ENCODE measurements at regions not wholly inside any gene's neighbourhood (a gene's known extent, or its start where the extent isn't known, plus 50 kb on each side); places are given as distances from the start of the nearest gene placed in this dataset.
A peak's percentile ranks its signal among the peaks of the same experiment; 100 is the strongest.
"Not testable (repeated sequence)": the region's sequence is repeated elsewhere in the genome, so short reads cannot be mapped to it uniquely, and the experiment has no call there.

GRCh38 chr6:144395014-144395413 lies 109.9 kb downstream of the UTRN start:
- peak; percentile 29 for DNase-seq (ENCODE audit: low read depth)

DNA sequence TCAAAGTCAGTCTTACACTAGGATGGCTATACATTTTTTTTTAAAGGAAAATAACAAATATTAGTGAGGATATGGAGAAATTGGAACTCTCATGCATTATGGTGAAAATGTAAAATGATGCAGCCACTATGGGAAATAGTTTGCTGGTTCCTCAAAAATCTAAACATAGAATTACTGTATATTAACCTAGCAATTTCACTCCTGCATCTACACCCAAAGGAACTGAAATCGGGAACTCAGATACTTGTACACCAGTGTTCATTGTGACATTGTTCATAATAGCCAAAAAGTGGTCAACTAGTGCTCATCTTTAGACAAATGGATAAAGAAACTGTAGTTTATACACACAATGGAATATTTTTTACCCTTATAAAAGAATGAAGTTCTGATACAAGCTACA lies 110.7 kb downstream of the UTRN start:
- DNase-seq (ENCODE audit: low read depth) = no peak

- no peak for DNase-seq (ENCODE audit: low read depth)
Measured at GRCh38 chr6:144397141-144397540, 112.0 kb downstream of the UTRN start.

GRCh38 chr6:144400321-144400720 lies 115.2 kb downstream of the UTRN start:
- no peak for DNase-seq (ENCODE audit: low read depth)

GRCh38 chr6:144401736-144402733 lies 116.9 kb downstream of the UTRN start:
- DNase-seq (ENCODE audit: low read depth) = no peak

DNA sequence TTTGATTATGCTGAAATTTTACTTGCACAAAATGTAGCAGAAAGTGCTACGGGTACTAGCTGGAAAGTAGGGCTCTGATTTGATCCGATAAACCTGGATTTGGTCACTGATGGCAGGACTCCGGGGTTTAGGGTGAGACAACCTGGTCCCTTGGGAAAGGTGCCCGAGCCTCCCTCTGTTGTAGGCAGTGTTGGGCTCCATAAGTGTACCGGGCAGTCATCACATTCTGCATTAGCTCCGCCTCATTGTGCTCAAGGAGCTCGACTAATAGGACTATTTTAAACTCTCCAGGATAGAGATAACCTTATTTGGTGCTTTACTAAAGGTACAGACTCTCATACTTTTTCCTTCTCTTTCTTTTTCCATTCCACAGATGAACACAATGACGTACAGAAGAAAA lies 117.6 kb downstream of the UTRN start:
- no peak for DNase-seq (ENCODE audit: low read depth)

GRCh38 chr6:144405163-144405562 lies 120.0 kb downstream of the UTRN start:
- DNase-seq (ENCODE audit: low read depth) = peak; percentile 25

- no peak for DNase-seq (ENCODE audit: low read depth)
Measured at GRCh38 chr6:144406796-144407195, 121.7 kb downstream of the UTRN start.

DNA sequence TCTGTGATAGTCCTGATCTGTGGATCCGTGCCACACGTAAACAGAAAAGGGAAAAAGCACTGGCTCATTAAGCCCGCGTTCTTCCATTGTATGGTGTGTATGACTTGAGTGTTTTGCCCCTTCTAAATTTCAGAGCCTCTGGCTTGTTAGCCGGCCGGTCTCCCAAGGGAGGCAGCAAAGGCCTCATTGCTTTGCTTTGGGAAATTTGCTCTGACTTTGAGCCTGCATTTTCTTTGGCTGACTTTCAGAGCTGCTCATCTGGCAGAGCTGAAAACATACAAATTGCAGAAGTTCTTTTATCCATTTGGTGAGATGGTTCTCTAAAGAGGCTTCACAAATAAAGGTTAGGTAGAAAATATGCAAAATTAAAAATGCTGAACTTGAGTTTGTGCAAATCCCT lies 123.0 kb downstream of the UTRN start:
- no peak for DNase-seq (ENCODE audit: low read depth)

DNA sequence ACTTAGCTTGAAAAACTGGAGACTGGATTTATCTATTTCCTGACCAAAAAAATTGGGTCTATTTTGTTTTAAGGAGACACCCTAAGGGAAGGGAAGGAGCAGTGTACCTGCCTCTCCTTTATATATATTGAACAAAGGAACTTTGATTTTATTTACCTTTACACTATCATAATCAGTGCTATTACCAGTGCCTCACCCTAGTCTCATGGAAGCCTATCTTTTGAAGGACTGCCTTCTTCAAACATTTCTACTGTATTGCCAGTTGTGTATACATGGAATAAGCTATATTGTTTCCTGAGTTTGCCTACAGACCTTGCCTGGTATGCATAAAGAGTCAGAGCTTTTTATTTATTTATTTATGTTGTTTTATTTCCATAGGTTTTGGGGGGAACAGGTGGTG lies 124.9 kb downstream of the UTRN start:
- DNase-seq (ENCODE audit: low read depth) = no peak

DNA sequence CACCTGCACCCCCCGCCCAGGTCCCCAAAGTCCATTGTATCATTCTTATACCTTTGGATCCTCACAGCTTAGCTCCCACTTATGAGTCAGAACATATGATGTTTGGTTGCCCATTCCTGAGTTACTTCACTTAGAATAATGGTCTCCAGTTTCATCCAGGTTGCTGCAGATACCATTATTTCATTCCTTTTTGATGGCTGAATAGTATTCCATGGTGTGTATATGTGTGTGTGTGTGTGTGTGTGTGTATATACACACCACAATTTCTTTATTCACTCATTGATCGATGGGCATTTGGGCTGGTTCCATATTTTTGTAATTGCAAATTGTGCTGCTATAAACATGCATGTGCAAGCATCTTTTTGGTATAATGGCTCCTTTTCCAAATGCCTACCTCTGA lies 125.4 kb downstream of the UTRN start:
- not testable (repeated sequence) for DNase-seq (ENCODE audit: low read depth)

- DNase-seq (ENCODE audit: low read depth) = peak; percentile 37
Measured at GRCh38 chr6:144411531-144412165, 126.5 kb downstream of the UTRN start.

- DNase-seq (ENCODE audit: low read depth) = no peak
Measured at GRCh38 chr6:144413418-144413817, 128.3 kb downstream of the UTRN start.

DNA sequence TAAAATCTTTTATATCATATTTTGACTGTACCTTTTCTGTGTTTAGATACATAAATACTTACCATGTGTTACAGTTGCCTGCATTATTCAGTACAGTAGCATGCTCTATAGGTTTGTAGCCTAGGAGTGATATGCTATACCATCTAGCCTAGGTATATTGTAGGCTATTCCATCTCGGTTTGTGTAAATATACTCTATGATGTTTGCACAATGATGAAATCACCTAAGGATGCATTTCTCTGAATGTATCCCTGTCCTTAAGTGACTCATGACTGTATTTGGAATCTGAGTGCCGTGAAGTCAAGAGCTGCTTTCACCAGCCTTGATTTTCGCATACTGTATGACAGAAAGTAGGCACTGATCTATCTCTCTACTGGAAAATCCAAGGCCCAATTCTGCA lies 129.9 kb downstream of the UTRN start:
- DNase-seq (ENCODE audit: low read depth) = peak; percentile 69

- peak; percentile 59 for DNase-seq (ENCODE audit: low read depth)
Measured at GRCh38 chr6:144415835-144416237, 130.7 kb downstream of the UTRN start.

DNA sequence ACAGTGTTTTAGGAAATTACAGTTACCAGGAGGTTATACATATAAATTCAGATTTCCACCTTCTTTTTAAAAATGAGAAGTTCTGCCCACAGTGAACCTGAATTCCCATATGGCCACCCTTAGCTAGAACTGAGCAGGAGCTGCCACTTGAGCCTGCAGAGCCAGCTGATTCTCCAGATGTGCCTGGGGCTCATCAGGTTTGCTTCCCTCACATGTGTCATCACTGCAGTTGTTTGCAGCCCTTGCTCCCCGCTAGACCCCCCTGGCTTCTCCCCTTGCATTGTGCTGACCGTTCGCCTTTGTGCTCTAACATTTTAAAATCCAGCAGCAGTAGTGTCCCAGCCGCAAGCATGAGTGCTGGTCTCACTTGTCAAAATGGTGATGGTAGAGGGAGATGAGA lies 131.1 kb downstream of the UTRN start:
- no peak for DNase-seq (ENCODE audit: low read depth)

- no peak for DNase-seq (ENCODE audit: low read depth)
Measured at GRCh38 chr6:144416773-144417172, 131.6 kb downstream of the UTRN start.

- DNase-seq (ENCODE audit: low read depth) = no peak
Measured at GRCh38 chr6:144417681-144418080, 132.5 kb downstream of the UTRN start.

- no peak for DNase-seq (ENCODE audit: low read depth)
Measured at GRCh38 chr6:144418959-144419545, 133.9 kb downstream of the UTRN start.

GRCh38 chr6:144423167-144423566 lies 138.0 kb downstream of the UTRN start:
- DNase-seq (ENCODE audit: low read depth) = no peak

DNA sequence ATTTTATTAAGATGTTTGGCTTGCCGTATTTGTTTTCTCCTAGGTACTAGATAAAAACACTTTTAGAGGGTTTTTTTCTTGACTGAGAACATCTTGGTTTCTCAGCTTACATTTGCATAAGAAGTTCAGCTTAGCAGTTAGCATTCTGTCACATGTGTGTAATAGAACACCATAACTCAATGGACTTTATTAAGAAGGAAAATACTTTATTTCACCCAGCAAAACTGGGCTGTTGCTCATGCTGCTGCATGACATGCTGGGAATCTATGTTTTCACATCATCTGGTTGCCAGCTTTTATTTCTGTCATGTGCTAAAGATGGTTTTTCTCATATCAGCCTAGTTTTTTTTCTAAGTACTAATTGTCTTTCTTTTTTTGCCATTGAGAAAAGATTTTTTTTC lies 144.6 kb downstream of the UTRN start:
- no peak for DNase-seq (ENCODE audit: low read depth)

DNA sequence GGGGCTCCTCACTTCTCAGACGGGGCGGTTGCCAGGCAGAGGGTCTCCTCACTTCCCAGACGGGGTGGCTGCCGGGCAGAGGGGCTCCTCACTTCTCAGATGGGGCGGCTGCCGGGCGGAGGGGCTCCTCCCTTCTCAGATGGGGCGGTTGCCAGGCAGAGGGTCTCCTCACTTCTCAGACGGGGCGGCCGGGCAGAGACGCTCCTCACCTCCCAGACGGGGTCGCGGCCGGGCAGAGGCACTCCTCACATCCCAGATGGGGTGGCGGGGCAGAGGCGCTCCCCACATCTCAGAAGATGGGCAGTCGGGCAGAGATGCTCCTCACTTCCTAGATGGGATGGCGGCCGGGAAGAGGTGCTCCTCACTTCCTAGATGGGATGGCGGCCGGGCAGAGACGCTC lies 148.3 kb downstream of the UTRN start:
- not testable (repeated sequence) for DNase-seq (ENCODE audit: low read depth)

Measured in renal cortical epithelial cell (primary cell).